HG03342 (cell line): ENCODE measurements at regions not wholly inside any gene's neighbourhood (a gene's known extent, or its start where the extent isn't known, plus 50 kb on each side); places are given as distances from the start of the nearest gene placed in this dataset.
"Not testable (repeated sequence)": the region's sequence is repeated elsewhere in the genome, so short reads cannot be mapped to it uniquely, and the experiment has no call there.

ENCODE experiments used
- ATAC-seq: cut with Tn5 transposase; IDR thresholded peaks from one replicate; pipeline ENCODE4 v1.9.1; 2021; ENCODE audit warnings: mild to moderate bottlenecking, moderate library complexity; ENCODE audit not compliant: unreplicated experiment

DNA sequence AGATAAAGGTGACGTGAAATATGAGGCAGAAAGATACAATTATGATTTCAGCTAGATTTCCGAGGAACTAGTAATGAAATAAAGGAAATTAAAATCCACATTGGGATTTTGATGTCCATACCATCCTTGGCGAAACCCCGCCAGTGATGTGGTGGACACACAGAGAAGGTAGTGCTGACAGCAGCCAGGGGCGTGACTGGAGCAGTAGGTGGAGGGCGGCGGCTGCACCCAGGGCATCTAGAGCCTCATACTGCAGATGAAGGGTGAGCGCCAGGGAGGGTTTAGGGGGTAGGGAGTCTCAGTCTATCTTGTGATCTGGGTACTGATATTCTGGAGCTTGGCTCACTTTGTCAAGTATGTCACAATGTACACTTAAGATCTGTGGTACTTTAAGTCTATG, 855.5 kb upstream of the POM121L12 start:
- no peak for ATAC-seq

- no peak for ATAC-seq
Observed at GRCh38 chr7:52168085-52168484, 851.5 kb upstream of the COBL start.

GRCh38 chr7:52163311-52163710, 846.7 kb upstream of the COBL start:
- no peak for ATAC-seq

DNA sequence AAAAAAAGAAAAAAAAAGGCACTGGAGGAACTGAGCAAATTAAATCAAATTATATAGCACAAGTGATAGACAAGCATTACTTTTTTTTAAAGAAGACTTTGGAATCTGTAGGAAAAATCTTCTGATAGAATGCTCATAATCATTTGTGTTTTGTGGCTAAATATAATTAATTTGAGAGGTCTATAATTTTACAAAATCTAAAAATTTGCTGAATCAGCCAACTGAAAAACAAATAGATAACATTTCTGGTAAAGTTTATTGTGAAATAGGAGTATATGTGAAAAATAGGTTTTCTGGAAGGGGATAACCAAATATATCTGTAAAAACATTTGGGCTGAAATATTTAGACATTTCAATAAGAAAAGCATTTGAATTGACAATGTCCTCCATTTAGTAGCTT, 844.9 kb upstream of the COBL start:
- ATAC-seq, result no peak

- ATAC-seq, result not testable (repeated sequence)
Observed at GRCh38 chr7:52159421-52159820, 842.8 kb upstream of the COBL start.

DNA sequence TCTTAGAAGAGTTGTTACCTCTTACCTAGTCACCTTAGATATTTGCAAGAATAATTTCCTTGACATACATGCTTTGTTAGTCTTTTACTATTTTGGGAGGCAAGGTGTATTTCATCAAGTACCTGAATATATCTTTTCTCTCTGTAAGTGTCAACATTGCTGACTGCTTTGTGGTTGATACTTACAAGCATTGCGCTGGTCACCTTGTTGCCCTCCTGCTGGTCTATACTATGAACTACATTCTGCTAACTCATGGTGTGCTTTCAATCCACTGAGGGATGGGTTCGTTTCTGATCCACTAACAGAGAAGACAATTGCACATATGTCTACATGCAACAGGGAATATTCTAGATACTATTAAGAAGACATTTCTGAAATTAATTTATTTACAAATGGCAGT, 837.8 kb upstream of the COBL start:
- ATAC-seq, result no peak

GRCh38 chr7:52151559-52151958, 835.0 kb upstream of the COBL start:
- no peak for ATAC-seq

- no peak for ATAC-seq
Observed at GRCh38 chr7:52150952-52151351, 834.3 kb upstream of the COBL start.

DNA sequence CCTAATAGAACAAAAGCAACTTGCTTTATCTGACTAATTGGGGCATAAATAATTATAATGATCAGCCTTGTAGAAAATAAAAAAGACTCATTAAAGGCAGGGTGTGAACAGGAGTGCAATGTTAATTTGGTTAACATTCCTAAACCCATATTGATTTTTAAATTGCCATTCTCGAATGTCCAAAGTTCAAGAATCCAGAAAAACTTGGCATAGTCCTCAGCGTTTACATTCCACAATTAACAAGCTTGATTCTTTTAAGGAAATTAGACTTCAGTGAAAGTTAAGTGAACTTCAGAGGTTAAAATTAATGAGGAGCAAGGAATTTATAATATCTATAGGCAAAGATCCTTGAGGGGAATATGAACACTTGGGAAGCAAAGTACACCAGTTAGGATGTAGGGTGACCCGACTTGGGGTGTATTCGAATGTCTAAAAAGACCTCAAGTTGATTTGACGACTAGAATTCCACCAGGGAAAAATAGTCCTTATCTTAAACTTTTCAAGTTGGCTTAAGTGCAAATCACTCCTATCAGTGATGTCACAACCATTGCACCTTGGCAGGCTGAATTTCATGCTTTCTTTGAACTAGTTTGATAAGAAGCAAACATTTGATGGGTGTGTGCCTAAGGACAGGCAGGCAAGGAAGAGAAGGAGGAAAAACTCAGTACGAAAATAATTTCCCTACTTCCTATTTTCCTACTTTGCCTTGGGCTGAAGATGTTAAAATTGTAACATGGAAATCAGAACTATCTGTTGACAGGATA, 830.4 kb upstream of the COBL start:
- ATAC-seq, result no peak

DNA sequence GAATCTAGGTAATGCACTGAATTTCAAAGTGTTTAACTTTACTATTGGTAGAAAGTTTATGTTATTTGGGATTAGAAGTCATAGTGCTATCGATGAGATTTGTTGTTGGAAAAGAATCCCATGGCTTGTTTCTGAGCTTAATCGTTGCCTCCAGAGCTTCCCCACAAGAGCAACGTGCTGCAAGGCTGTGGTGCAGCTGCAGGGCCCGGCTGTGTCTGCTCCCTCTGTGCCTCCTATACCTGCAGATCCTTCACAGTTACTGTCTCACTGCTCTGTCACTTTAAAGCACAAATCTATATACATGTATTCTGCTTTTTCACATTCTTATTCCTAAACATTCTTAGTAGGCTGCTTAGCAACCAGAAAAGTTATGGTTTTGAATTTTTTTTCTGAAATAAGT, 826.6 kb upstream of the COBL start:
- ATAC-seq, result no peak

GRCh38 chr7:52140851-52141250, 824.2 kb upstream of the COBL start:
- ATAC-seq, result no peak

DNA sequence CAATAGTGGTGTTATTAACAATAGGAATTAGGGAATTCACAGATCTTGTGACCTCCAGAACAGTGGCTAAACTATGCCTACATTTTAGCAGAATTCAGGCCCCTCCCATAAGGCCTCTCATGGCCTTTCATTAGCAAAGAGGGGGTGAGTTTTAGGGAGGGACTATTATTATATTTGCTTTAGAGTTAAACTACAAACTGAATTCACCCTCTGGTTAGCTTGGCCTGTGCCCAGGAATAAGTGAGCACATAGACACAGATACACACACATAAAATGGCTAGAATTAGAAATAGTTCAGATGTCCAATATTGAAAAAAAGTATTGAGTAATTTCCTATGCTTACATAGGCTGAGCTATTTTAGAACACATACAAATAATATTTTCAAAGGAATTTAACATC, 818.8 kb upstream of the COBL start:
- ATAC-seq, result no peak

GRCh38 chr7:52129278-52129677, 812.7 kb upstream of the COBL start:
- no peak for ATAC-seq

DNA sequence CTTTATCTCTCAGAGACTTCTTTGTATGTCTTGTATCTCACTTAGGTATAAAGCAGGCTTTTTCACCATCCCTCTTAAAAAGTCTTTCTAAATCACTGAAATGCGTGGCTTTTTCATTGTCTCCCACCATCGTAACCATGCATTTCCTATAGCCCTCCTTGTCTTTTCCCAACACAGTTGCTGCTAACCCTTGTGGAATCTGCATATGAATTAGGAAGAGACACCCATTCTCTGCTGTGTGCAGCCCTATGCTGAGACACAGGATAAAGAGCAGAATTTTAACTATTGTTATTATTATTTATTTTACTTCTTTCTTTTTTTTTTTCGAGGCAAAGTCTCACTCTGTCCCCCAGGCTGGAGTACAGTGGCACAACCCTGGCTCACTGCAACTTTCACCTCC, 804.3 kb upstream of the COBL start:
- ATAC-seq, result no peak

GRCh38 chr7:52119537-52119936, 802.9 kb upstream of the COBL start:
- no peak for ATAC-seq

DNA sequence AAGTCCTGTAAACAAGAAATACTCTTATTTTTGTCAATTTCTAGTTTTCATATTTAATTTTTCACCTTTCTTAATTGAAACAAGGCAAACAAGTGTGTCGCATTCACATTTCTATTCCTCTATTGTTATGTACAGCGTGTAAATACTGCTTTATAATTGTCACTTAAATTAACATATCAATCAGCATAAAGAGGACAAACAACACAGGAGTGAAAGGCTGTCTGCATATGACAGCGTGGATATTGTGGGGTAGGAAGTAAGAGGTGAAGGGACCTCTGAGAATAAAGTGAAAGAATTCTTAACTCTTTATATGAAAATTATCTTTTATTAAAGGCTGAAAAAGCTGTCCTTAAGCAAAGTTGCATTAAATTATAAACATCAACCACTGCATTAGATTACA, 797.9 kb upstream of the COBL start:
- ATAC-seq, result no peak

DNA sequence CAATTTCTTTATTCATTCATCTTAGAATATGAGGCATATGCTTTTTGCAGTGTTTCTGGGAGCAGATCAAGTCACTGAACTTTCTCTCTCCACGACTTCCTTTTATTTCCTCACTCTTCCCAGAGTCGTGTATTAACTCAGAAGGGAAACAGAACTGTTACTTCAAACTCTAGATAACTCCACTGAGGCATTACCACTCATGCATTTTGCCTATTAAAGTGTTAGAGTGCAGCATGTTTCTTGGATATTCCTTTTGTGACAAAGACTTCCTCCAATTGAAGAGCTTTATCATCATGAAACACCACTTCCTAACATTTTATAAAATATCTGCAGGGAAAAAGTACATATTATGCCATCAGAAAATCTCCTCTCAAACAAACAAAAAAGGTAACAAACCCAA, 797.4 kb upstream of the COBL start:
- ATAC-seq, result no peak

GRCh38 chr7:52107355-52107754, 790.7 kb upstream of the COBL start:
- ATAC-seq, result no peak

DNA sequence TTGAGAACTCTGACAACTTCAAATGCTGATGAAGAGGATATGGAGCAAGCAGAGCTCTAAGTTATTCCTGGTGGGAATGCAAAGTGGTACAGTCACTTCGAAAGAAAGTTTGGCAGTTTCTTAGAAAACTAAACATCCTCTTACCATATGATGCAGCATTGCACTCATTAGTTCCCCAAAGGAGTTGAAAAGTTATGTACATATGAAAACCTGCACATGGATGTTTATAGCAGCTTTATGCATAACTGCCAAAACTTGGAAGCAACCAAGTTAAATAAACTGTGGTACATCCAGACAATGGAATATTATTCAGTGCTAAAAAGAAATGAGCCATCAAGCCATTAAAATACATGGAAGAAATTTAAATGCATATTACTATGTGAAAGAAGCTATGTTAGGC, 779.3 kb upstream of the COBL start:
- no peak for ATAC-seq

- no peak for ATAC-seq
Observed at GRCh38 chr7:52091996-52092395, 775.4 kb upstream of the COBL start.

GRCh38 chr7:52091101-52091500, 774.5 kb upstream of the COBL start:
- no peak for ATAC-seq

DNA sequence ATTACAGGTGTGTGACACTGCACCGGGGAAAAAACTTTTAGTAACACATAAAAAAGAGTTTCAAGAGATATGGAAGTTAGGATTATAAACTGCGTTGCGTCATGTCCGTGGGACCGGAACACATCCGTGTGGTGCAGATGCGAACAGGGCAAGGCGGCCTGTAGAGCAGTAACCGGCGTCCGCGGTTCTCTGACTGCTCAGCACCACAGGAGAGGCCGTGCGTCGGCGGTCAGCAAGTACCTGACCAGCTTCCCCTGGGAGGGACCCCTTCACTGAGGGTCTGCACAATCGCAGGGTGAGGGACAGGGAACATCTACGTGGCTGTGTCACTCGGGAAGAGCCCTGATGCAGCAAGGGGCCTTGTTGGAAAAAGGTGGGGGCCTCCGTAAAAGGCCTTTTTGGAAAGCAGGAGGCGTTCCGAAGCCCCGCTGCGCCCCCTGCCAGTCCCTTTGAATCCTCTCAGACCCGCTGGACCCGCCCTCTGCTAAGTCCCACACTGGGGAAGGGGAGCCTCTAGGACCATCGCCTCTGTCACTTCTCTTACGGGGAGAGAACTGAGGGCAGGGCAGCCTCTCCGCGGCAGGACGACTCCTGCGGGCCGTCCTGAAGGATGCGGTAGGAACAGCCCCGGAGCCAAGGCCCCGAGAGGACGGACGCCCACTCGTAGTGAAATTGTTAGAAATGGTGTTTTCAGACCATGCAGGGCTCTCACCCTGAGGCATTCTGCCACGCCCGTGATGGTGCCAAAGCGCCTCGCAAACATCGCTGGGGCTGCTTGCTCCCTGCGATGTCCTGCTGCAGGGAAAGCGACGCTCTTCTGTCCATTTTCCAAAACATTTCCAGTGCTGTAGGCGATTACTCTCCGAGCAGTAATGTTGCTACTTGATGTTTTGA, 771.6 kb upstream of the COBL start:
- no peak for ATAC-seq
